SK-N-DZ (cell line): ENCODE measurements at regions not wholly inside any gene's neighbourhood (a gene's known extent, or its start where the extent isn't known, plus 50 kb on each side); places are given as distances from the start of the nearest gene placed in this dataset.

Experiments used
- DNase-seq: peaks from one replicate; pipeline ENCODE4 v3.0.0-alpha.2; 2015; ENCODE audit warnings: low spot score

GRCh38 chr9:109912726-109913460 lies 132.9 kb downstream of the PALM2AKAP2 start:
- DNase-seq, result no peak

GRCh38 chr9:109913461-109913810 lies 133.4 kb downstream of the PALM2AKAP2 start:
- no peak for DNase-seq

GRCh38 chr9:109914280-109915027 lies 134.5 kb downstream of the PALM2AKAP2 start:
- no peak for DNase-seq

GRCh38 chr9:109916316-109916715 lies 136.3 kb downstream of the PALM2AKAP2 start:
- DNase-seq, result no peak

- no peak for DNase-seq
These were observed 138.6 kb downstream of the PALM2AKAP2 start for GRCh38 chr9:109918339-109919163.

- no peak for DNase-seq
These were observed 139.9 kb downstream of the PALM2AKAP2 start for GRCh38 chr9:109919736-109920408.

- no peak for DNase-seq
These were observed 142.8 kb downstream of the PALM2AKAP2 start for GRCh38 chr9:109922617-109923470.

GRCh38 chr9:109923471-109923760 lies 143.4 kb downstream of the PALM2AKAP2 start:
- no peak for DNase-seq

GRCh38 chr9:109923806-109924205 lies 143.8 kb downstream of the PALM2AKAP2 start:
- DNase-seq, result no peak

GRCh38 chr9:109925799-109926198 lies 145.8 kb downstream of the PALM2AKAP2 start:
- no peak for DNase-seq

- no peak for DNase-seq
These were observed 146.4 kb downstream of the PALM2AKAP2 start for GRCh38 chr9:109926421-109926869.

GRCh38 chr9:109931623-109932022 lies 151.6 kb downstream of the PALM2AKAP2 start:
- DNase-seq, result no peak

- DNase-seq, result no peak
These were observed 154.3 kb downstream of the PALM2AKAP2 start for GRCh38 chr9:109934136-109934856.

GRCh38 chr9:109934857-109935215 lies 154.8 kb downstream of the PALM2AKAP2 start:
- no peak for DNase-seq

GRCh38 chr9:109935406-109936087 lies 155.5 kb downstream of the PALM2AKAP2 start:
- DNase-seq, result no peak

GRCh38 chr9:109937861-109938453 lies 158.0 kb downstream of the PALM2AKAP2 start:
- DNase-seq, result no peak

GRCh38 chr9:109939698-109940342 lies 159.8 kb downstream of the PALM2AKAP2 start:
- DNase-seq, result no peak

- no peak for DNase-seq
These were observed 160.6 kb downstream of the PALM2AKAP2 start for GRCh38 chr9:109940561-109940960.

- DNase-seq, result no peak
These were observed 161.8 kb downstream of the PALM2AKAP2 start for GRCh38 chr9:109941771-109942170.
